Keratinocyte (primary cell): ENCODE measurements at regions not wholly inside any gene's neighbourhood (a gene's known extent, or its start where the extent isn't known, plus 50 kb on each side); places are given as distances from the start of the nearest gene placed in this dataset.

Source experiments
- DNase-seq: peaks from one replicate; pipeline ENCODE4 v3.0.0-alpha.2; 2011; ENCODE audit warnings: low read depth, missing footprints, low spot score
- FAIRE-seq: peaks from 2 replicates; lab custom pipeline; 2011; peaks lifted over from hg19 to GRCh38; lab: Jason Lieb, UNC
- H2AFZ ChIP-seq: 2 replicates; pipeline ENCODE4 v1.6.0; 2012; ENCODE audit warnings: low read length, control low read depth, inconsistent platforms; ENCODE audit not compliant: control insufficient read depth
- H3K27ac ChIP-seq: 2 replicates; pipeline ENCODE4 v1.5.1; 2011; ENCODE audit warnings: low read length; ENCODE audit not compliant: control insufficient read depth, insufficient read depth
- H3K27me3 ChIP-seq: 3 replicates; pipeline ENCODE4 v1.6.0; 2011; ENCODE audit warnings: low read length; ENCODE audit not compliant: control insufficient read depth, insufficient read depth; ENCODE audit errors: extremely low read depth
- H3K36me3 ChIP-seq, 2 experiments: 2 replicates in 1 of 2; 3 replicates in 1 of 2; pipeline ENCODE4 v1.5.1; 2011; ENCODE audit warnings: low read length in 2 of 2, mild to moderate bottlenecking in 1 of 2; ENCODE audit not compliant: control insufficient read depth in 2 of 2, insufficient read depth in 2 of 2; ENCODE audit errors: extremely low read depth in 1 of 2
- H3K4me1 ChIP-seq: 3 replicates; pipeline ENCODE4 v1.5.1; 2011; ENCODE audit warnings: low read length; ENCODE audit not compliant: control insufficient read depth, insufficient read depth; ENCODE audit errors: extremely low read depth
- H3K4me2 ChIP-seq: 3 replicates; pipeline ENCODE4 v1.6.0; 2011; ENCODE audit warnings: low read depth, low read length; ENCODE audit not compliant: control insufficient read depth, insufficient read depth; ENCODE audit errors: extremely low read depth
- H3K4me3 ChIP-seq, 3 experiments: fragments of 200-600 bp in 1 of 3; sonication (generic) in 1 of 3; 2 replicates in 2 of 3; 3 replicates in 1 of 3; pipeline ENCODE4 v1.5.1; 2011 to 2016; ENCODE audit warnings: low read length in 3 of 3, mild to moderate bottlenecking in 3 of 3, control low read depth in 2 of 3, inconsistent platforms in 1 of 3, low read depth in 1 of 3, mixed read lengths in 1 of 3, mixed run types in 1 of 3, moderate library complexity in 1 of 3; ENCODE audit not compliant: control insufficient read depth in 2 of 3, insufficient read depth in 2 of 3; ENCODE audit errors: extremely low read depth in 1 of 3
- H3K79me2 ChIP-seq: 2 replicates; pipeline ENCODE4 v1.6.0; 2012; ENCODE audit warnings: low read length; ENCODE audit not compliant: control insufficient read depth, insufficient read depth
- H3K9ac ChIP-seq: 3 replicates; pipeline ENCODE4 v1.6.0; 2011; ENCODE audit warnings: low read length; ENCODE audit not compliant: control insufficient read depth, insufficient read depth; ENCODE audit errors: extremely low read depth
- H3K9me1 ChIP-seq: 3 replicates; pipeline ENCODE4 v1.6.0; 2011; ENCODE audit warnings: low read length; ENCODE audit not compliant: control insufficient read depth, insufficient read depth; ENCODE audit errors: extremely low read depth
- H3K9me3 ChIP-seq: 2 replicates; pipeline ENCODE4 v1.5.1; 2012; ENCODE audit warnings: low read depth, low read length; ENCODE audit not compliant: control insufficient read depth
- H4K20me1 ChIP-seq: 3 replicates; pipeline ENCODE4 v1.6.0; 2011; ENCODE audit warnings: low read length; ENCODE audit not compliant: control insufficient read depth, insufficient read depth; ENCODE audit errors: extremely low read depth
- CTCF ChIP-seq, 3 experiments: IDR thresholded peaks in 1 of 3; conservative IDR thresholded peaks in 1 of 3; optimal IDR thresholded peaks in 1 of 3; 2 replicates in 2 of 3; 3 replicates in 1 of 3; pipeline versions ENCODE3 to v1.5.1; 2011; ENCODE audit warnings: low read length in 3 of 3, mild to moderate bottlenecking in 3 of 3, moderate library complexity in 2 of 3, control low read depth in 1 of 3, inconsistent platforms in 1 of 3; ENCODE audit not compliant: insufficient read depth in 2 of 3; ENCODE audit errors: extremely low read depth in 1 of 3
- EZH2 ChIP-seq: IDR thresholded peaks from one replicate; pipeline ENCODE4 v1.6.1; 2012; ENCODE audit warnings: inconsistent platforms, mild to moderate bottlenecking, low read length, moderate library complexity
- dilution Hi-C: fragments of 300-500 bp; cut with MboI; formaldehyde crosslinking; loops from one replicate; pipeline ENCODE4 v1.7.0; 2020; ENCODE audit warnings: low sequenced_read_pairs; ENCODE audit not compliant: extremely low pct_ligation_motif_present

- H4K20me1 ChIP-seq = no peaks in the 10 kb centered on the region
- H3K9me3 ChIP-seq = no peaks in the 10 kb centered on the region
- H3K9ac ChIP-seq = no peak overlapping the region
- TF ChIP-seq EZH2 (no peak), CTCF (optimal IDR thresholded peaks at IDR 0.05 in 1 of 3, IDR thresholded peaks at IDR 0.05 in 1 of 3, conservative IDR thresholded peaks at IDR 0.05 in 1 of 3; ENCODE audit: extremely low read depth in 1 of 3, insufficient read depth in 2 of 3, low read length in 3 of 3) (no peak)
- H3K27me3 ChIP-seq = no peaks in the 10 kb centered on the region
- dilution Hi-C loops = no loop called here
- H3K4me2 ChIP-seq = no peak overlapping the region
- no peak for DNase-seq
- FAIRE-seq = no peak
- H3K4me1 ChIP-seq = no peaks in the 10 kb centered on the region
- no peaks in the 10 kb centered on the region for H3K79me2 ChIP-seq
- H2AFZ ChIP-seq = no peak overlapping the region
- H3K36me3 ChIP-seq = no peaks in the 10 kb centered on the region
- no peak overlapping the region for H3K4me3 ChIP-seq
- no peaks in the 10 kb centered on the region for H3K9me1 ChIP-seq
- no peak overlapping the region for H3K27ac ChIP-seq
Observed at GRCh38 chr19:31049431-31049830, 299.8 kb downstream of the TSHZ3 start.

- H2AFZ ChIP-seq = no peak overlapping the region
- no peaks in the 10 kb centered on the region for H3K27me3 ChIP-seq
- no peak for TF ChIP-seq EZH2
- TF ChIP-seq CTCF (optimal IDR thresholded peaks at IDR 0.05 in 1 of 3, IDR thresholded peaks at IDR 0.05 in 1 of 3, conservative IDR thresholded peaks at IDR 0.05 in 1 of 3; ENCODE audit: extremely low read depth in 1 of 3, insufficient read depth in 2 of 3, low read length in 3 of 3) = no peak
- H3K79me2 ChIP-seq = no peaks in the 10 kb centered on the region
- no peak overlapping the region for H3K4me2 ChIP-seq
- no peak overlapping the region for H3K27ac ChIP-seq
- no peaks in the 10 kb centered on the region for H4K20me1 ChIP-seq
- no peak overlapping the region for H3K4me3 ChIP-seq
- dilution Hi-C loops = no loop called here
- no peak for DNase-seq
- H3K9me1 ChIP-seq = no peaks in the 10 kb centered on the region
- H3K9me3 ChIP-seq = no peaks in the 10 kb centered on the region
- H3K36me3 ChIP-seq = no peaks in the 10 kb centered on the region
- H3K4me1 ChIP-seq = no peaks in the 10 kb centered on the region
- no peak for FAIRE-seq
- H3K9ac ChIP-seq = no peak overlapping the region
Observed at GRCh38 chr19:31046024-31046423, 303.2 kb downstream of the TSHZ3 start.
